ENCODE measurements at regions not wholly inside any gene's neighbourhood (a gene's known extent, or its start where the extent isn't known, plus 50 kb on each side); places are given as distances from the start of the nearest gene placed in this dataset. TPM values are rescaled to one million over a fixed set of nuclear protein-coding genes. Genes with fewer than 3 reads are reported as not detected.

- Histone ChIP-seq H3K9me3 (ENCODE audit: low read length) (no peaks in the 10 kb centered on the region), H3K9ac (ENCODE audit: low read length) (no peak overlapping the region), H2AFZ (ENCODE audit: low read length) (no peak overlapping the region), H3K27me3 (ENCODE audit: low read length) (no peaks in the 10 kb centered on the region), H3K79me2 (ENCODE audit: low read length) (no peaks in the 10 kb centered on the region), H4K20me1 (ENCODE audit: insufficient read depth, low read depth, low read length) (no peaks in the 10 kb centered on the region), H3K4me1 (ENCODE audit: low read length) (no peaks in the 10 kb centered on the region), H3K27ac (ENCODE audit: low read length) (no peak overlapping the region), H3K4me2 (ENCODE audit: low read depth, low read length, poor library complexity, severe bottlenecking) (no peak overlapping the region), H3K9me2 (replicated peaks; ENCODE audit: insufficient read depth, low read length) (no peaks in the 10 kb centered on the region), H3K4me3 (ENCODE audit: low read length) (no peak overlapping the region), H3K36me3 (ENCODE audit: insufficient read depth, low read length) (no peaks in the 10 kb centered on the region)
- DNase-seq = no peak
Measured at GRCh38 chr7:92889081-92889480, 52.7 kb upstream of the CDK6 start.

Small RNA genes in the stretch of these regions (small RNA-seq; reads per million reads assigned to genes)
- gene RN7SL7P = not detected

All from Karpas-422 (cell line).